Kidney tubule cell (primary cell): ENCODE measurements at regions not wholly inside any gene's neighbourhood (a gene's known extent, or its start where the extent isn't known, plus 50 kb on each side); places are given as distances from the start of the nearest gene placed in this dataset.

Source experiments
- DNase-seq: peaks from one replicate; pipeline ENCODE4 v3.0.0-alpha.2; 2018; ENCODE audit warnings: low spot score

GRCh38 chr14:61625165-61625564 is 70.1 kb upstream of the HIF1A start:
- DNase-seq = peak; percentile 83

GRCh38 chr14:61627612-61628011 is 67.7 kb upstream of the HIF1A start:
- DNase-seq = no peak

DNA sequence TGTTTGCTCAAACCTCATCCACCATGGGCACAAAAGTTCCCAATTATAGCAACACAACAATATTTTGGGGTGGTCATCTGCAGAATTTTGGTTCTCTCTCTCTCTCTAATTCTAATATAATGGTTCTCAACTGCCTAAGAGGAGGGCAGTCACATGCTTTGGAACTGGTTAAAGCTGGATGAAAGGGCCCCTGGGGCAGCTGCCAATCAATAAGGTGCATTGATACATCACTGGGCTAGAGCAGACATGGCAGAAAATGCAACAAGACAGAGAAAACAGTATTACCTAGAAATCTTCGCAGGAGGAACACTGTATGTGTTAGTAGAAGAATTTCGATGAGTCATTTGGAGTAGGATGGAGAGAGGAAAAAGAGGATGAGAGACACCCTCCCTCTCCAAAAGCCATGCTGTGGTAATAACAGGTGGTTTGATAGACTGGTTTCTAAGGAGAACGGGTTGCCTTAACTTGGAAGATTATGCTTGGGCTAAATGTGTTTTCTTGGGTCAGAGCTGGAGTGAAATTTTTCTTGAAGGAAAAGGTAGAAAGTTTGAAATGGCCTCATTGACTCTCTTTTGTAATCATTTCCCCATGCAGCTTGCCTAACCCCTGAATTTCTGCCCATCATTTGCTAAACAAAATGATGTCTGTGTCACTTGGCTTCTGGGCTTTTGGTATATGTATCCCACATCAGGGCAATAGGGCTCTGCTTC is 67.1 kb upstream of the HIF1A start:
- DNase-seq = no peak

DNA sequence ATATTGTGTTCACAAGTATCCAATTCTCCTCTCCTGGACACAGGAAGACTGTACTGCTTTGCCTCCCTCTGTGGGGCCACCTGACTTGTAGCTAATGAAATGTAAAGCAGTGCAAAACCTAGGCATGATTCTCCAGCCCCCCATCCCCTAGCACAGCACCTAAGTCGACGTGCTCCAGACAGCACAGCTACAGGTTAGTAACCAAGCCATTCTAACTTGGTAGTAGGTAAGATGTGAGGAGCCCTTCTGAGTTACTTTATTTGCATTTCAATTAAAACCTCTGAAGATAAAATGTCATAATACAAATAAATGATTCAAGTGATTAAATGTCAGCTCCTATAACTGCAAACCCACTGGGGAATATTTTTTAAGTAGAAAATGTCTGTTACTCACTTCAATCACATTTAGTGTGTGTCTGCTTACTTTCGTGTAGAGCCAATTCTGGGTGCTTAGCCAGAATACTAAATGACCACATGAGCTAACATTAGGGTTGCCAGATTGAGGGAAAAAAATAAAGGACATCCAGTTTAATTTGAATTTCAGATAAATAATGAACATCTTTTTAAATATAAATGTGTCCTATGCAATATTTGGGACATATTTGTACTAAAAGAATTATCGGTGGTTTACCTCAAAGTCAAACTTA is 64.8 kb upstream of the HIF1A start:
- no peak for DNase-seq

DNA sequence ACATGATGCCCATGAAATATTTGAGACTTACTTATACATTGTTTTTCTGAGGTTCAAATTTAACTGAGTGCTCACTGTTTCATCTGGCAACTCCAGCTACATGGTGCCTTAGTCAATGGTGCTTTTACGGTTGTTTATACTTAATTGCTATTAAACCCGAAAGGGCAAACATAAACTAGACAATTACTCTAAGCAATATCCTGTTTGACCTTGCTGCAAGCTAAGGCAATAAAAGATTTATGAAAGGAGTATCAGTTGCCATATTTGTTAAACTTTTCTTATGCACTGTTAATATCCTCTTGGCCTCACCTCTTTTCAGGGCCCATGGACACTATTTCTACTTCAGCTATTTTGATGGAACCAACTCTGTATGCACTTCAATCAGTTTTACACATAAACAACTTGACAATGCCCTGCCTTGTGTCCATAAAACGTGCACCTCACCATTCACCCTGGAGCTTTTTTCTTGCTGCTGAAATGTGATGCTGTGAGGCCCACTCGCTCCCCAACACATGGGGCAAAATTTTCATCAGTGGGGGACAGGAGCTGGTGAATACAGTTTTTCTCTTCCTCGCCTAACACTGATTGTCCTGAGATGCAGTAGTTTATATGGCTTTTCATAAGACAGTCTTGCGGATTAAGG is 64.1 kb upstream of the HIF1A start:
- no peak for DNase-seq

DNA sequence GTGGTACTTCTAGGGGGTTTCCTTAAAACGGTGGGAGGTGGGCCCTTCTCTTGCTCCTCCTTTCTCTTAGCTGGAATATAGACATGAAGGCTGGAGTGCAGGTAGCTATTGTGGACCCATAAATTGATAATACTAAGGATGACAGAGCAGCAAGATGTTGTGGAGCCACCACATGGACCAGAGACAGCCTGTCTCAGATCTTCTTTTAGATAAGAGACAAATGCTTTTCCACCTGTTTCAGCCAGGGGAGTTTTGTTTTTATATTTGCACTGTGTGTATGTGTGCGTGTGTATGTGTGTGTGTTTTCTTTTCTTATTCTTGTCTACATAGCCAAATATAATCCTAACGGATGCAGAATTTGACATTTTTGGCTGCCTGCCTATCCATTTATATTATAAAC is 62.9 kb upstream of the HIF1A start:
- DNase-seq = no peak

- DNase-seq = no peak
These were observed 62.5 kb upstream of the HIF1A start for GRCh38 chr14:61632807-61633206.

DNA sequence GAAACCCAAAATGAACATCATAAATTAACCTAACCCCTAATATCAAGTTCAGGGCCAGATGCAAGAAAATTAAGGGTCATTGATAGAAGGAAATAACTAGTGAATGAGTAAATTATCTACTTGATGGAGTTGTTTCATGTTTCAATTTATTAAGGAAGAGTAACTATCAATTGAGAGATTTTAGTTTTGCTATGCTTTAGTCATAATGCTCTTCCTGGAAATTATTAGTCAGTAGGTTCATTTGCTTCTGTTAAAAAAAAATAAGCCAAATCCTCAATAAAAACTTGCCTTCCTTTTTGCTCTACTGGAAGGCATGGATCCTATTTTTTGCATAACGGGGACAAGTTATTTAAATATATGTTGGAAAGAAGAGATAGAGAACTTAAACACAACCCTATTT is 59.0 kb upstream of the HIF1A start:
- no peak for DNase-seq

- DNase-seq = no peak
These were observed 58.5 kb upstream of the HIF1A start for GRCh38 chr14:61636779-61637178.

DNA sequence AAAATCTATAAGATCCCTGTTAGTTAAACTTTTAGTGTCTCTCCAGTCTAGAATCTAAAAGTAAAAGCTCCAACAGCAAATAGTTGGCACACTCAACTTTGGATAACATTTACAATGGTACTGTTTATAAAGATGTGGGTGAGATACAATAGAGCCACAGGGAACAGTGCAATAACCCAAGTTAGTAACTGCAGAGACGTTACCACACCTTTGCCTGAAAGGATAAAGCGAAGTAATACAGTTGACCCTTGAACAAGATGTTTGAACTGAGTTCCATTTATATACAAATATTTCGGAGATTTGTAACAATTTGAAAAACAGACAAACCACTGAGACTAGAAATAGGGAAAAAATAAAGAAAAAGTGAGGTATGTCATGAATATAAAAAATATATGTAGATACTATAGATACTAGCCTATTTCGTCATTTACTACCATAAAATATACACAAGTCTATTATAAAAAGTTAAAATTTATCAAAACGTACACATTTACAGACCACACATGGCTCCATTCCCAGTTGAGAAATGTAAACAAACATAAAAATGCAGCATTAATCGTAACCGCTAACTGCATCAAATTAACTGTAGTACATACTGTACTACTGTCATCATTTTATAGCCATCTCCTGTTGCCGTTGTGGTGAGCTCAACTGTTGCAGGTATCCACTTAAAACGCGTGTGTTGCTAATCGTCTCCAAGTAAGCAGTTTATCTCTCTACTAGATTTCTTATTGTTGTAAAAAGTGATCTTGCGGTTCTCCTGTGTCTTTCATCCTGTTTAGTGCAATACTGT is 56.5 kb upstream of the HIF1A start:
- DNase-seq = no peak

- DNase-seq = no peak
These were observed 54.9 kb upstream of the HIF1A start for GRCh38 chr14:61640158-61641136.

- DNase-seq = peak; percentile 89
These were observed 53.2 kb upstream of the HIF1A start for GRCh38 chr14:61641914-61642613.

DNA sequence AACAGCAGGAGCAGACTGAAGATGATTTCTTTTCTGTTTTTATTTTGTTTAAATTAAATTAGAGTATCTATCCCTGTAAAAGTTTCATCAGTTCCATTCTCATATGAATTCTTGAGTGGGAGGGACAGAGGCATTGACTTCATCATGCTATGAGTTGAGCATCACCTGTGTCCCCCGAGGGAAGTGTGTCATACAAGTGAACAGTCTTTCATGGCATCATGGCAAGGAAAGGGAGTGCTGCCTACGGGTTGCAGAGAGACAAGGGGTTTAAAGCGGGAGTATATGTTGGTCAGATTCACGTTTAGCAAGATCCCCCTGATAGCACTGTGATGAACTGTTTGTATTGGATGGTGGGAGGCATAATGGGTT is 52.7 kb upstream of the HIF1A start:
- DNase-seq = no peak

DNA sequence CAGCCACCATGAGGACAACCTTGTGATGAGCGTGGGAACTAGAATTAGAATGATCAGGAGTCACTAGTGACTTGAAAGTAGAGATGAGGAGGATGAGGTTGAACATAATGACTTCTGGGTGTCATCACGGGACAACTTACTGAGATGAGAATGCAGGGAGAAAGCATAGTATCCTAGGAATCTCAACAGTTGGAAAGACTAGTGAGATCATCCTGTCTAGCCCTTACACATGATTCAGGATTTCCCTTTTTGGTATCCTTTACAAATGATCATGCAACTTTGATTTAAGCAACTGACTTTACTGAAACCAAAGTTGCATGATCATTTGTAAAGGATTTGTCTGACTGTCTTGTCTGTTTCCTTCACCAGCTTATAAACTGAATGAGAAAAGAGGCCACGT is 51.8 kb upstream of the HIF1A start:
- peak; percentile 73 for DNase-seq

DNA sequence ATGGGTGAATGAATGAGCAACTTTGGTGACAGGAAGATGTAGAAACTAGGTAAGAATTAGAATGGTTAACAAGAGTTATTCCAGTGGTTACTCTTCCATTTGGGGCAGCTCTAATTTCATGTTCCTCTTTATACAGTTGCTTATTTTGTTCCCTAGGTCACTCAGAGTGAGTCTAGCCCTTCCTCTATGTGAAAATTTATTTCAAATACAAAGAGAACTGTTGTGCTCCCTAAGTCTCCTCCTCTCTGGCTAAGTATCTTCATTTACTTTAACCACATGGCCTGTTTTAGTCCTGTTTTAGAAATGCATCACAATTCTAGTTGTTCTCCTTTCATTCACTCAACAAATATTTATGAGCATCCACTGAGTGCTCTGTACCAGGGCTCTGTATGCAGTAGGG is 51.1 kb upstream of the HIF1A start:
- no peak for DNase-seq

DNA sequence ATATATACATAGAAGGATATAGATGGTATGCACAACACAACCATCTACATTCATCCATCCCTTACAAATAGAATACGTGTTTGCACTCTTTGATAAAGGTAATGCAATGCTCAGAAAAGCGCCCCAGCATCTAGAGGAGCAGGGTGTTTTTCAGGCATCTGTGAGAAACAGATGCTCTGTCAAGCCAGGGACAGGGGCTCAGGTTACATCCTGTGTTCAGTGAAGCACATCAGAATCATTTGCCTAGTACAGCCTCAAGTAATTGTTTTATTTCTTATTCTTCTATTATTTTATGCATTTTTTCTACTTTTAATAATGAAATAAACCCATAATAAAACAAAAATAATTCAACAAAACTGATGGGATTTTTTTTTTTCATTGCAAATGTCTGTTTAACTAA is 50.5 kb upstream of the HIF1A start:
- DNase-seq = peak; percentile 17

GRCh38 chr14:61645247-61645646 is 50.1 kb upstream of the HIF1A start:
- DNase-seq = no peak
